Keratinocyte (primary cell): ENCODE measurements at regions not wholly inside any gene's neighbourhood (a gene's known extent, or its start where the extent isn't known, plus 50 kb on each side); places are given as distances from the start of the nearest gene placed in this dataset.
"Not testable (repeated sequence)": the region's sequence is repeated elsewhere in the genome, so short reads cannot be mapped to it uniquely, and the experiment has no call there.

Experiments used
- DNase-seq: peaks from one replicate; pipeline ENCODE4 v3.0.0-alpha.2; 2011; ENCODE audit warnings: low read depth, missing footprints, low spot score
- FAIRE-seq: peaks from 2 replicates; lab custom pipeline; 2011; peaks lifted over from hg19 to GRCh38; lab: Jason Lieb, UNC
- H2AFZ ChIP-seq: 2 replicates; pipeline ENCODE4 v1.6.0; 2012; ENCODE audit warnings: low read length, control low read depth, inconsistent platforms; ENCODE audit not compliant: control insufficient read depth
- H3K27ac ChIP-seq: 2 replicates; pipeline ENCODE4 v1.5.1; 2011; ENCODE audit warnings: low read length; ENCODE audit not compliant: control insufficient read depth, insufficient read depth
- H3K27me3 ChIP-seq: 3 replicates; pipeline ENCODE4 v1.6.0; 2011; ENCODE audit warnings: low read length; ENCODE audit not compliant: control insufficient read depth, insufficient read depth; ENCODE audit errors: extremely low read depth
- H3K36me3 ChIP-seq, 2 experiments: 2 replicates in 1 of 2; 3 replicates in 1 of 2; pipeline ENCODE4 v1.5.1; 2011; ENCODE audit warnings: low read length in 2 of 2, mild to moderate bottlenecking in 1 of 2; ENCODE audit not compliant: control insufficient read depth in 2 of 2, insufficient read depth in 2 of 2; ENCODE audit errors: extremely low read depth in 1 of 2
- H3K4me1 ChIP-seq: 3 replicates; pipeline ENCODE4 v1.5.1; 2011; ENCODE audit warnings: low read length; ENCODE audit not compliant: control insufficient read depth, insufficient read depth; ENCODE audit errors: extremely low read depth
- H3K4me2 ChIP-seq: 3 replicates; pipeline ENCODE4 v1.6.0; 2011; ENCODE audit warnings: low read depth, low read length; ENCODE audit not compliant: control insufficient read depth, insufficient read depth; ENCODE audit errors: extremely low read depth
- H3K4me3 ChIP-seq, 3 experiments: fragments of 200-600 bp in 1 of 3; sonication (generic) in 1 of 3; 2 replicates in 2 of 3; 3 replicates in 1 of 3; pipeline ENCODE4 v1.5.1; 2011 to 2016; ENCODE audit warnings: low read length in 3 of 3, mild to moderate bottlenecking in 3 of 3, control low read depth in 2 of 3, inconsistent platforms in 1 of 3, low read depth in 1 of 3, mixed read lengths in 1 of 3, mixed run types in 1 of 3, moderate library complexity in 1 of 3; ENCODE audit not compliant: control insufficient read depth in 2 of 3, insufficient read depth in 2 of 3; ENCODE audit errors: extremely low read depth in 1 of 3
- H3K79me2 ChIP-seq: 2 replicates; pipeline ENCODE4 v1.6.0; 2012; ENCODE audit warnings: low read length; ENCODE audit not compliant: control insufficient read depth, insufficient read depth
- H3K9ac ChIP-seq: 3 replicates; pipeline ENCODE4 v1.6.0; 2011; ENCODE audit warnings: low read length; ENCODE audit not compliant: control insufficient read depth, insufficient read depth; ENCODE audit errors: extremely low read depth
- H3K9me1 ChIP-seq: 3 replicates; pipeline ENCODE4 v1.6.0; 2011; ENCODE audit warnings: low read length; ENCODE audit not compliant: control insufficient read depth, insufficient read depth; ENCODE audit errors: extremely low read depth
- H3K9me3 ChIP-seq: 2 replicates; pipeline ENCODE4 v1.5.1; 2012; ENCODE audit warnings: low read depth, low read length; ENCODE audit not compliant: control insufficient read depth
- H4K20me1 ChIP-seq: 3 replicates; pipeline ENCODE4 v1.6.0; 2011; ENCODE audit warnings: low read length; ENCODE audit not compliant: control insufficient read depth, insufficient read depth; ENCODE audit errors: extremely low read depth
- EZH2 ChIP-seq: IDR thresholded peaks from one replicate; pipeline ENCODE4 v1.6.1; 2012; ENCODE audit warnings: inconsistent platforms, mild to moderate bottlenecking, low read length, moderate library complexity
- dilution Hi-C: fragments of 300-500 bp; cut with MboI; formaldehyde crosslinking; loops from one replicate; pipeline ENCODE4 v1.7.0; 2020; ENCODE audit warnings: low sequenced_read_pairs; ENCODE audit not compliant: extremely low pct_ligation_motif_present
- TF ChIP-seq, protein P1 (sequence below), 3 experiments: IDR thresholded peaks in 1 of 3; conservative IDR thresholded peaks in 1 of 3; optimal IDR thresholded peaks in 1 of 3; 2 replicates in 2 of 3; 3 replicates in 1 of 3; pipeline versions ENCODE3 to v1.5.1; 2011; ENCODE audit warnings: low read length in 3 of 3, mild to moderate bottlenecking in 3 of 3, moderate library complexity in 2 of 3, control low read depth in 1 of 3, inconsistent platforms in 1 of 3; ENCODE audit not compliant: insufficient read depth in 2 of 3; ENCODE audit errors: extremely low read depth in 1 of 3

DNA sequence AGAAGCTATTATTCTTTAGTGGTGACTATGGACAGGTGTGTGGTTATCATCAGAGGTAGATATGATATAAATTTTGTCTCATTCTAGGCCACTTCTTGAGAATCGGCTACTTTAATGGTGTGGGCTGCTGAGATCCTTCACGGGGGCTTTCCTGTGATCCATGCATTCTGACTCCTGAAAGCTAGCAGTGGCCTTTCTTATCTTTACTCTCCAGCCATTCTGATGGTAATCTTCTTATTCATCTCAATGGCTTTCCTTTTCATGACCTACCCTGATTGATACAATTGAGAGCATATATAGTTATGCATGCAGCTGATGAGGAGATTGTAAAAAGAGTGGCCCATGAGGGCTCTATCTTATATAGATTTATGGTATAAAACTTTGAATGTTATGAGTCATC is 78.3 kb upstream of the ZPLD1 start:
- H3K4me1 ChIP-seq: peaks cover 22% of the 10 kb centered on the region
- no peak overlapping the region for H3K27ac ChIP-seq
- H3K9ac ChIP-seq: no peak overlapping the region
- FAIRE-seq: no peak
- dilution Hi-C loops: no loop called here
- H3K79me2 ChIP-seq: no peaks in the 10 kb centered on the region
- H4K20me1 ChIP-seq: no peaks in the 10 kb centered on the region
- no peaks in the 10 kb centered on the region for H3K9me3 ChIP-seq
- DNase-seq: no peak
- H3K27me3 ChIP-seq: no peaks in the 10 kb centered on the region
- no peaks in the 10 kb centered on the region for H3K9me1 ChIP-seq
- H3K4me3 ChIP-seq: no peak overlapping the region
- H2AFZ ChIP-seq: no peak overlapping the region
- no peak for TF ChIP-seq EZH2
- TF ChIP-seq, protein P1, sequence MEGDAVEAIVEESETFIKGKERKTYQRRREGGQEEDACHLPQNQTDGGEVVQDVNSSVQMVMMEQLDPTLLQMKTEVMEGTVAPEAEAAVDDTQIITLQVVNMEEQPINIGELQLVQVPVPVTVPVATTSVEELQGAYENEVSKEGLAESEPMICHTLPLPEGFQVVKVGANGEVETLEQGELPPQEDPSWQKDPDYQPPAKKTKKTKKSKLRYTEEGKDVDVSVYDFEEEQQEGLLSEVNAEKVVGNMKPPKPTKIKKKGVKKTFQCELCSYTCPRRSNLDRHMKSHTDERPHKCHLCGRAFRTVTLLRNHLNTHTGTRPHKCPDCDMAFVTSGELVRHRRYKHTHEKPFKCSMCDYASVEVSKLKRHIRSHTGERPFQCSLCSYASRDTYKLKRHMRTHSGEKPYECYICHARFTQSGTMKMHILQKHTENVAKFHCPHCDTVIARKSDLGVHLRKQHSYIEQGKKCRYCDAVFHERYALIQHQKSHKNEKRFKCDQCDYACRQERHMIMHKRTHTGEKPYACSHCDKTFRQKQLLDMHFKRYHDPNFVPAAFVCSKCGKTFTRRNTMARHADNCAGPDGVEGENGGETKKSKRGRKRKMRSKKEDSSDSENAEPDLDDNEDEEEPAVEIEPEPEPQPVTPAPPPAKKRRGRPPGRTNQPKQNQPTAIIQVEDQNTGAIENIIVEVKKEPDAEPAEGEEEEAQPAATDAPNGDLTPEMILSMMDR (optimal IDR thresholded peaks at IDR 0.05 in 1 of 3, IDR thresholded peaks at IDR 0.05 in 1 of 3, conservative IDR thresholded peaks at IDR 0.05 in 1 of 3; ENCODE audit: extremely low read depth in 1 of 3, insufficient read depth in 2 of 3, low read length in 3 of 3): no peak
- H3K36me3 ChIP-seq: no peaks in the 10 kb centered on the region
- no peak overlapping the region for H3K4me2 ChIP-seq

- dilution Hi-C loops, H4K20me1 ChIP-seq, DNase-seq, H3K36me3 ChIP-seq, H3K4me2 ChIP-seq, H2AFZ ChIP-seq, H3K4me3 ChIP-seq, H3K27me3 ChIP-seq, H3K79me2 ChIP-seq, FAIRE-seq, H3K9ac ChIP-seq, H3K9me1 ChIP-seq, H3K9me3 ChIP-seq, H3K27ac ChIP-seq: not testable (repeated sequence)
- peaks cover 22% of the 10 kb centered on the region for H3K4me1 ChIP-seq
These were observed 77.5 kb upstream of the ZPLD1 start for GRCh38 chr3:102357313-102357712.

- Histone ChIP-seq H4K20me1 (no peaks in the 10 kb centered on the region), H3K36me3 (no peaks in the 10 kb centered on the region), H3K9me1 (no peaks in the 10 kb centered on the region), H3K9ac (no peak overlapping the region), H3K4me1 (peaks cover 2% of the 10 kb centered on the region), H2AFZ (no peak overlapping the region), H3K9me3 (no peaks in the 10 kb centered on the region), H3K4me3 (no peak overlapping the region), H3K27ac (no peak overlapping the region), H3K4me2 (no peak overlapping the region), H3K79me2 (no peaks in the 10 kb centered on the region), H3K27me3 (no peaks in the 10 kb centered on the region)
- TF ChIP-seq, protein P1 (optimal IDR thresholded peaks at IDR 0.05 in 1 of 3, IDR thresholded peaks at IDR 0.05 in 1 of 3, conservative IDR thresholded peaks at IDR 0.05 in 1 of 3; ENCODE audit: extremely low read depth in 1 of 3, insufficient read depth in 2 of 3, low read length in 3 of 3): no peak
- TF ChIP-seq EZH2: no peak
- DNase-seq (no peak), FAIRE-seq (no peak)
- dilution Hi-C loops: no loop called here
These were observed 74.5 kb upstream of the ZPLD1 start for GRCh38 chr3:102360183-102360860.
